ENCODE measurements at regions not wholly inside any gene's neighbourhood (a gene's known extent, or its start where the extent isn't known, plus 50 kb on each side); places are given as distances from the start of the nearest gene placed in this dataset.

DNA sequence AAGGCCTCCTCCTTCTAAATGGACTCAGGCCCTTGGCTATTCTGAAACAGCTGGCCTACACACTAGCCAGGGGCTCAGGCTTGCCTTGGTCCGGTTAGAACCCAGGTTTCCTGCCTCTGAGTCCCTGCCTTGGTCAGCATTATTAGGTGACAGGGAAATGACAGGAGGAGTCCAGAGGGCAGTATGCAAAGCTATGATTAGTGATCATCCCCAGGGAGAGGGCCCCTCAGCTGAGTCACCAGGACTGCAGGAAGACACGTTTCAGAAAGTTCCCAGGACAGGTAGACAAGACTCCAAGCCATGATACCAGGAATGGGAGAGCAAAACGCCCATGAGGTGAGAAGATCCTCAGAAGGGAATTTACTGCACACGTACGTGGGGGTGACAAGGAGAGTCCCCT is 301.1 kb upstream of the COBL start:
- no peaks in the 10 kb centered on the region for H3K4me1 ChIP-seq (ENCODE audit: control insufficient read depth, low read length)

DNA sequence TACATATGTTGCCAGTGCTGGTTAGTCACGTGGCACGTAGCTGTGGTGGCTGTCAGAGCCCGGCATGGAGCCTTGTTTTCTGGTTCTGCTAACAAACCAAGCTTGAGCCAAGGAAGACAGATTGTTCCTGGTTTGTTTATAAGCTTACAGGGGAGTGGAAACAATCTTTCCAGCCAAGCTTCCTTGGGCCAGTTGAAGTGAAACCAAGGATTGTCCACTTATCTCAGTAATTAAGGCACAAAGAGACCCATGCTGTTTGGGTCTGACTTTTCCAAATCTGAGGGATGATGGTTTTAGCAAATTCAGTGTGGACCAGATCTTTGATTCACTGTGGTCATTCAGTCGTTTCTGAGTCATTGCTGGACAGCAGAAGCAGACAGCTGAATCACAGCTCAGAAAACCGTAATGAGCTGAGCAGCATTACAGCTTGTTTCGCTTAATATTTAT is 297.3 kb upstream of the COBL start:
- H3K9me3 ChIP-seq (ENCODE audit: control insufficient read depth, insufficient read depth, low read length), result peaks cover 8% of the 10 kb centered on the region
- no peaks in the 10 kb centered on the region for H3K27me3 ChIP-seq (ENCODE audit: control insufficient read depth, low read length)
- no peaks in the 10 kb centered on the region for H3K4me1 ChIP-seq (ENCODE audit: control insufficient read depth, low read length)
- H3K36me3 ChIP-seq (ENCODE audit: control insufficient read depth, low read length), result no peaks in the 10 kb centered on the region
- H4K20me1 ChIP-seq (ENCODE audit: control insufficient read depth, insufficient read depth, low read depth, low read length), result no peaks in the 10 kb centered on the region
- no peaks in the 10 kb centered on the region for H3K79me2 ChIP-seq (ENCODE audit: control insufficient read depth, low read length)
- no peak overlapping the region for H3K4me2 ChIP-seq (ENCODE audit: low read length)
- TF ChIP-seq, protein P1, sequence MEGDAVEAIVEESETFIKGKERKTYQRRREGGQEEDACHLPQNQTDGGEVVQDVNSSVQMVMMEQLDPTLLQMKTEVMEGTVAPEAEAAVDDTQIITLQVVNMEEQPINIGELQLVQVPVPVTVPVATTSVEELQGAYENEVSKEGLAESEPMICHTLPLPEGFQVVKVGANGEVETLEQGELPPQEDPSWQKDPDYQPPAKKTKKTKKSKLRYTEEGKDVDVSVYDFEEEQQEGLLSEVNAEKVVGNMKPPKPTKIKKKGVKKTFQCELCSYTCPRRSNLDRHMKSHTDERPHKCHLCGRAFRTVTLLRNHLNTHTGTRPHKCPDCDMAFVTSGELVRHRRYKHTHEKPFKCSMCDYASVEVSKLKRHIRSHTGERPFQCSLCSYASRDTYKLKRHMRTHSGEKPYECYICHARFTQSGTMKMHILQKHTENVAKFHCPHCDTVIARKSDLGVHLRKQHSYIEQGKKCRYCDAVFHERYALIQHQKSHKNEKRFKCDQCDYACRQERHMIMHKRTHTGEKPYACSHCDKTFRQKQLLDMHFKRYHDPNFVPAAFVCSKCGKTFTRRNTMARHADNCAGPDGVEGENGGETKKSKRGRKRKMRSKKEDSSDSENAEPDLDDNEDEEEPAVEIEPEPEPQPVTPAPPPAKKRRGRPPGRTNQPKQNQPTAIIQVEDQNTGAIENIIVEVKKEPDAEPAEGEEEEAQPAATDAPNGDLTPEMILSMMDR (IDR thresholded peaks at IDR 0.05; ENCODE audit: low read depth, low read length, poor library complexity, severe bottlenecking), result no peak
- no peak for TF ChIP-seq EZH2phosphoT487 (IDR thresholded peaks at IDR 0.05; ENCODE audit: borderline replicate concordance, low read length)
- H3F3A ChIP-seq (ENCODE audit: control insufficient read depth, insufficient read depth), result no peaks in the 10 kb centered on the region
- no peaks in the 10 kb centered on the region; the same call in 1 of the 2 replicates for H3K9me2 ChIP-seq (replicated peaks; ENCODE audit: control insufficient read depth, low read length)
- no peak overlapping the region for H3K4me3 ChIP-seq (ENCODE audit: low read length)
- H3K27ac ChIP-seq (ENCODE audit: low read depth, low read length), result no peak overlapping the region

More for the DNA sequence above, 301.1 kb upstream of the COBL start:
- no peaks in the 10 kb centered on the region; the same call in 1 of the 2 replicates for H3K9me2 ChIP-seq (replicated peaks; ENCODE audit: control insufficient read depth, low read length)
- TF ChIP-seq, protein P1 (IDR thresholded peaks at IDR 0.05; ENCODE audit: low read depth, low read length, poor library complexity, severe bottlenecking), result no peak
- no peak for TF ChIP-seq EZH2phosphoT487 (IDR thresholded peaks at IDR 0.05; ENCODE audit: borderline replicate concordance, low read length)
- no peaks in the 10 kb centered on the region for H3K36me3 ChIP-seq (ENCODE audit: control insufficient read depth, low read length)
- H3K4me2 ChIP-seq (ENCODE audit: low read length), result no peak overlapping the region
- no peaks in the 10 kb centered on the region for H3K27me3 ChIP-seq (ENCODE audit: control insufficient read depth, low read length)
- peaks cover 13% of the 10 kb centered on the region for H3K9me3 ChIP-seq (ENCODE audit: control insufficient read depth, insufficient read depth, low read length)
- H3F3A ChIP-seq (ENCODE audit: control insufficient read depth, insufficient read depth), result no peaks in the 10 kb centered on the region
- H3K4me3 ChIP-seq (ENCODE audit: low read length), result no peak overlapping the region
- H4K20me1 ChIP-seq (ENCODE audit: control insufficient read depth, insufficient read depth, low read depth, low read length), result no peaks in the 10 kb centered on the region
- no peaks in the 10 kb centered on the region for H3K79me2 ChIP-seq (ENCODE audit: control insufficient read depth, low read length)
- H3K27ac ChIP-seq (ENCODE audit: low read depth, low read length), result no peak overlapping the region

DNA sequence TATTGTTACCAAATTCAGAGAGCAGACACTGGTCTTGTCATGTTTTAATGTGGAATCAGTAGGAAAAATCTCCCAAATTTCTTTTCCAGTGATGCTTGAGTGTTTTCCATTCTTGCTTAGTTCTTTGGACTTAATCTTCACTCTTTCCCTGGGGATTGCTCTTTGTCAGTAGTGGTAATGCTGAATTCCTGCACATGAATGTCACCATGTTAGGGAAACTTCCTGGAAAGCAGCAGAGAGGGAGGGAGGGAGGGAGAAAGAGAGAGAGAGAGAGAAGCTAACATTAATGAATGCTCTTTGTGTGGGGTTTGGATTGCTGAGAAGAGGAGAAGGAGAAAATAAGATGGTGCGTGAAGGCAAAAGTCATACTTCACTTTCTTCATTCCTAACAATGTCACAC is 295.3 kb upstream of the COBL start:
- Histone ChIP-seq H3K36me3 (ENCODE audit: control insufficient read depth, low read length) (no peaks in the 10 kb centered on the region), H3K4me1 (ENCODE audit: control insufficient read depth, low read length) (no peaks in the 10 kb centered on the region), H3K27me3 (ENCODE audit: control insufficient read depth, low read length) (no peaks in the 10 kb centered on the region), H3K9me2 (replicated peaks; ENCODE audit: control insufficient read depth, low read length) (no peaks in the 10 kb centered on the region; the same call in 1 of the 2 replicates), H3K79me2 (ENCODE audit: control insufficient read depth, low read length) (no peaks in the 10 kb centered on the region), H3K4me2 (ENCODE audit: low read length) (no peak overlapping the region), H3K4me3 (ENCODE audit: low read length) (no peak overlapping the region), H4K20me1 (ENCODE audit: control insufficient read depth, insufficient read depth, low read depth, low read length) (no peaks in the 10 kb centered on the region), H3K27ac (ENCODE audit: low read depth, low read length) (no peak overlapping the region), H3K9me3 (ENCODE audit: control insufficient read depth, insufficient read depth, low read length) (peaks cover 9% of the 10 kb centered on the region), H3F3A (ENCODE audit: control insufficient read depth, insufficient read depth) (no peaks in the 10 kb centered on the region)
- TF ChIP-seq, protein P1 (IDR thresholded peaks at IDR 0.05; ENCODE audit: low read depth, low read length, poor library complexity, severe bottlenecking), result no peak
- no peak for TF ChIP-seq EZH2phosphoT487 (IDR thresholded peaks at IDR 0.05; ENCODE audit: borderline replicate concordance, low read length)

All from DOHH2 (cell line).